Breast epithelium (tissue), 3 donors: ENCODE measurements at regions not wholly inside any gene's neighbourhood (a gene's known extent, or its start where the extent isn't known, plus 50 kb on each side); places are given as distances from the start of the nearest gene placed in this dataset.

Experiments used
- POLR2A ChIP-seq: fragments of 450-650 bp; IDR thresholded peaks from one replicate; pipeline ENCODE4 v1.6.1; 2016; ENCODE audit warnings: antibody characterized with exemption, mild to moderate bottlenecking, moderate library complexity
- POLR2AphosphoS5 ChIP-seq, 3 donors: sonication (generic); formaldehyde crosslinking; IDR thresholded peaks; one replicate each; pipeline ENCODE4 v1.6.1; 2017; ENCODE audit warnings: antibody characterized with exemption in 3 of 3
- TF ChIP-seq, protein P1 (sequence below), 3 donors: fragments of 450-650 bp; IDR thresholded peaks; one replicate each; pipeline ENCODE4 v1.5.1; 2016 to 2017; ENCODE audit warnings: antibody characterized with exemption in 3 of 3, mild to moderate bottlenecking in 3 of 3, moderate library complexity in 3 of 3

DNA sequence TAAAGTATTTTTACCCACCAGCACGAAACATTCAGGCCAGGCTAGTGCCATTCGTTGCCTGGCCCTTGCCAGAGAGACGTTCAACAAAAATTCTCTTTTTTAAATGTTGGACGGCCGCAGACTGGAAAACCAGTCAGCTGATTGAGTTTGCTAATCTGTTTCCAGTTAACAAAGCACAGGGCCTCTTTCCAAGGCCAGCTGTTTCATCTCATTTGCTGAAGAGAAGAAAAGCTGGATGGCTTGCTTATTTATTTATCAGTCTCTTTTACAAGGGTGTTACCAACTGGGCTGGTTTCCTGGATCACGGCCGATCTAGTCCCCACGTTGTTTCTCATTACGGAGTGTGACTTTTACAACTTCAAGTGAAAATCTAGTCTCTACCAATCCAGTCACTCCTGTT lies 418.7 kb upstream of the DYNLRB2 start:
- TF ChIP-seq POLR2A (no peak), POLR2AphosphoS5 (IDR thresholded peaks at IDR 0.05) (peak in 1 of 3 donors; percentile 37)
- TF ChIP-seq, protein P1, sequence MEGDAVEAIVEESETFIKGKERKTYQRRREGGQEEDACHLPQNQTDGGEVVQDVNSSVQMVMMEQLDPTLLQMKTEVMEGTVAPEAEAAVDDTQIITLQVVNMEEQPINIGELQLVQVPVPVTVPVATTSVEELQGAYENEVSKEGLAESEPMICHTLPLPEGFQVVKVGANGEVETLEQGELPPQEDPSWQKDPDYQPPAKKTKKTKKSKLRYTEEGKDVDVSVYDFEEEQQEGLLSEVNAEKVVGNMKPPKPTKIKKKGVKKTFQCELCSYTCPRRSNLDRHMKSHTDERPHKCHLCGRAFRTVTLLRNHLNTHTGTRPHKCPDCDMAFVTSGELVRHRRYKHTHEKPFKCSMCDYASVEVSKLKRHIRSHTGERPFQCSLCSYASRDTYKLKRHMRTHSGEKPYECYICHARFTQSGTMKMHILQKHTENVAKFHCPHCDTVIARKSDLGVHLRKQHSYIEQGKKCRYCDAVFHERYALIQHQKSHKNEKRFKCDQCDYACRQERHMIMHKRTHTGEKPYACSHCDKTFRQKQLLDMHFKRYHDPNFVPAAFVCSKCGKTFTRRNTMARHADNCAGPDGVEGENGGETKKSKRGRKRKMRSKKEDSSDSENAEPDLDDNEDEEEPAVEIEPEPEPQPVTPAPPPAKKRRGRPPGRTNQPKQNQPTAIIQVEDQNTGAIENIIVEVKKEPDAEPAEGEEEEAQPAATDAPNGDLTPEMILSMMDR (IDR thresholded peaks at IDR 0.05): no peak
